ENCODE measurements at regions not wholly inside any gene's neighbourhood (a gene's known extent, or its start where the extent isn't known, plus 50 kb on each side); places are given as distances from the start of the nearest gene placed in this dataset.

DNA sequence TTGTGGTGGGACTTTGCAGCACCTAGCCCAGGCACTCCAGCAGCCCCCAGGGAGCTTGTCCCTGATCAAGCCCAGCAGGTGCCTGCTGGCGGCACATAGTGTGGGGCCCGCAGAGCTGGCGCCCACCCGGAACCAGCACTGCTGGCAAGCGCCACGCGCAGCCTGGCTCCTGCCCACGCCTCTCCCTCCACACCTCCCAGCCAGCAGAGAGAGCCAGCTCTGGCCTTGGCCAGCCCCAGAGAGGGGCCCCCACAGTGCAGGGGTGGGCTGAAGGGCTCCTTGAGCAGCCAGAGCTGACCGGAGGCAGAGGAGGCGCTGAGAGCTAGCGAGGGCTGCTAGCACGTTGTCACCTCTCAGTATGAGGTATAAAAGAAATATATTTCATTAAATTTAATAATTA lies 716.5 kb upstream of the MAP3K7 start:
- DNase-seq, result no peak

DNA sequence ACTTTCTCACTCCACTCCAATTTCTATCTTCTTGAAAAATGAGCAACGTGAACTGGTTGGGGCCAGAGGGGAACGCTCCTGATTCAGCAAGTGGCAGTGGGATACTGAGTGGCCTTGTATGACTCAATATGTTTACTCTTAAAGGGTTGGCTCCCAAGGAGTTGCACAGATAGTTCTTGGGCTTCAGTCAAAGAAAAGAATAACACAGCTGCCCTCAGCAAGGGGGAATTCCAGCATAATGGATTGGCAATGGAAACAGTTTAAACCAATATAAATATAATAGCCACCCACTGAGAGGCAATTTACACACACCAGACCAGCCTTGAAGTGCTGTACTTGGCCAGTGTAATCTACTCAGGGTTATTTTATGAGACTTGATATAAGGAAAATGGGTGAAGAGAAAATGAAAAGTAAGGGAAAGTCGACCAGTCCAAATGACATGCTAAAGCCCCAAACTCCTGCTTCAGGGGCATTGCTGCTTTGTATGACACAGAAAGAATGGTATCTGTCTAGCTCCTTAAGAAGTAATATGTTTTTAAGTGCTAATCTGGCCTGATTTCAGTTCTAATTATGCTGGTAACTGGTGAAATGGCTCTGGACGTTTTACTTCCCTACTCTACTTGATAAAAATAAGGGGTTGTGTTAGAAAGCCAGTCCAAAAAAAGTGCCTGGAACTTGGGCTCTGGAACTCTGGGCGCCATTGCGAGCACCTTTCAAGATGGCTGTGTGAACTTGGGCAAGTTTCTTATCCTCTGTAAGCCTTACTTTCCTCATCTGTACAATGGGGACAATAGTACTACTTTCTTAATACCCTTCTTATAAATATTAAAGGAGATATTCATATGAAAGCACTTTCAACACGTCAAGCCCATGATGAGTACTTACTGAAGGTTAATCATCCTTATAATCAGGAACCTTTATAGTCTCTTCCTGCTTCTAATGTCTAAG lies 712.9 kb upstream of the MAP3K7 start:
- no peak for DNase-seq

DNA sequence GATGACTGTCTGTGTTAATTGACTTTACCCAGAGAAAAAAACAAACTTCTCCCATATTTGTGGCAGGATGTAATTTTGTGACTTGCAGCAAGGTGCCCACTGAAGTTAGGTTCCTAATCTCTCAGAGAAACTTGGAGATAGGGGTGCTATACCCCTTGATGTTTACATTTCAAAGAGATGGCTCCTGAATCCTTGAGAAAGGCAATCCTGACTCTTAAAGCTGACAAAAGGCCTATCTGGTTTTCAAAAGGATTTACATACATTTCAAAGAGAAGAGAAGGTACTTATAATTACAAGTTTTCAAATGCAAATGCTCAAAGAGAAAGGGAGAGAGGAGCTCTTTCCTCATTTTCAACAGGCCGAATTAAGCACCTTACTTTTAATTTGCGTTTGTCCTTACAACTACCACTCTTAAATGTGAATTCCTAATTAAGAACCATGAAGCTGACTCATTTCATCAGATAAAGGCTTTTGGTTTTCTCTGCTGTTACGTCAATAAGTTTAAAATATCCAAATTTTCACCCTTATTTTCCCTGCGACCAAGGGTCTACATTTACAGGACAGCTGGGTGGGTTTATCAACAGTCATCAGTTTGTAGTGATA lies 711.8 kb upstream of the MAP3K7 start:
- no peak for DNase-seq

- DNase-seq, result no peak
Observed at GRCh38 chr6:91293395-91293794, 706.5 kb upstream of the MAP3K7 start.

DNA sequence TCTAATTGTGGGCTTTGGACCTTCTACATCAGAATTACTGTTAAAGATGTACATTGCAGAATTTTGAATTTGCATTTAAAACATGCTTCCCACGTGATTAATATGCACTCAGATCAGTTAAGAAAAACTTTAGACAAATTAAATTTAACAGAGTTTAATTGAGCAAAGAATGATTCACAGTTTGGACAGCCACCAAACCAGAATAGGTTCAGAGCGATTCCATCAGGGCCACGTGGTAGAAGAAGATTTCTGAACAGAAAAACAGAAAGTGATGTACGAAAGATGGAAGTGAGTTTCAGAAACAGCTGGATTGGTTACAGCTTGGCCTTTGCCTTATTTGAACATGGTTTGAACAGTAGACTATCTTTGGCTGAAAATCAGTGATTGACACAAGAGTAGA lies 704.2 kb upstream of the MAP3K7 start:
- no peak for DNase-seq

DNA sequence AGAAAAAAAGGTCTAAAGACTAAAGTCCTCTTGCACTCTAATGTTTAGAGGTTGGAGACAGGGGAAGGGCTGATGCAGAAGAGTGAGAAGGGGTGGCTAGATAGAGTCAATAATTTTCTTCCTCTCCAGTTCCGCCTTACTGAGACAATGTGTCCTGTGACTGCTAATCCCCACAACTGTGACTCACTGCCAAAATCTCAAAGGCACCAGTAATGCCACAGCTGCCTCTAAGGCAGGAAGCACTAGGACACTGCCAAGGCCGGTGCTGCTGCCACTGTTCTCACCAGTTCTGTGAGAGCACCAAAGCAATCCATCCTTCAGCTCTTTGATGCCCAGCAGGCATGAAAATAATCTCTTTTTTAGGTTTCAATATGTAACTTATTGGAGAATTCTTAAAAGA lies 701.9 kb upstream of the MAP3K7 start:
- DNase-seq, result peak in 2 of 3 donors; percentile 13 to 18

- no peak for DNase-seq
Observed at GRCh38 chr6:91281901-91282300, 695.0 kb upstream of the MAP3K7 start.

DNA sequence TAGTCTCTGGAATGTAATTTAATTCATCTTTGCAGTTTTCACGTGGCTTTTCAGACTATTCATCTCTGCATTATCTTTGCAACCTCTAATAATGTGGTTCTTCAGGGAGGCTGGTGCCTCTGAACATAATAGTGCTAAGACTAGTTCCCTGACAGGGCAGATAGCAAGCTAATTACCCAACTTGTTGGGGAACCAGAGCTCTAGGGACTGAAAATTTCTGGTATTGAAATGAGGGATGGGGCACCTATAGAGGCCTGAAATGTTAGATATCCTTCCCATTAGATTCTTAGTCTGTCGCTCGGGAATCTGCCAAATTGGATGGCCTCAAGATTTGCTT lies 693.6 kb upstream of the MAP3K7 start:
- DNase-seq, result no peak

DNA sequence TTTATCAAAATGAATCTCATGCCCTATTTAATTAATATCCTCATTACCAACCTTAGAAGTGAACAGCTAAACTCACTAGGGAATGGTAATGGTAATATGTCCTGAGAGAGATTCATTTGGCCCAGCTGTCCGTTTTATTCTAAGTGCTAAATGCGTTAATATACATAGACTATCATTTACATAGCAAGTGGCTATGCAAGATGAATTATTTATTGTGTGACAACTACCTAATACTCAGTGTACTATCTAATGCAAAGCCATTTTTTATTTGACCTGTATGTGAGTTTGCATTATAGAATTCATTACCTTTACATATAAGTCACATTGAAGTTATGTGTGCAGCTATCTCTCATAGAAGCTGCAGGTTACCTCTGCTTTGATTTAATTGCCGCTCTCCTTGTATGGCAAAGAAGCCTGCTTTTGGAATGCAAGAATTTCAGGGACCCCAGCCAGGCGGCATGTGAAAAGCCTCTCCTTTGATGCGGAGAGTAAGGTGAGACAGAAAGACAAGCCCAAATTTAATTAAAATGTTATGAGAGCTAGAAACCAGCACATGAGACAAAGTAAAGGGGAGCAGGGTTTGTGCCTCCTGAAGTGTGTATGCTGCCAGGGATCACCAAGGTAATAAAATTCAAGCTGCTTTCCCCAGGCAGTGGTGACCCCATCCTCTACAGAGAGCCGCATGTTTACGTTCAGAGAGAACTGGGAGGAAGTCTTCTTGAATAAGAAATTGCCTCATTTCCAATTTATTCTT lies 693.0 kb upstream of the MAP3K7 start:
- no peak for DNase-seq

GRCh38 chr6:91278416-91278815 lies 691.5 kb upstream of the MAP3K7 start:
- DNase-seq, result no peak

- no peak for DNase-seq
Observed at GRCh38 chr6:91276315-91276714, 689.4 kb upstream of the MAP3K7 start.

GRCh38 chr6:91273729-91274128 lies 686.9 kb upstream of the MAP3K7 start:
- DNase-seq, result peak in 1 of 3 donors; percentile 32

GRCh38 chr6:91271807-91272206 lies 684.9 kb upstream of the MAP3K7 start:
- no peak for DNase-seq

DNA sequence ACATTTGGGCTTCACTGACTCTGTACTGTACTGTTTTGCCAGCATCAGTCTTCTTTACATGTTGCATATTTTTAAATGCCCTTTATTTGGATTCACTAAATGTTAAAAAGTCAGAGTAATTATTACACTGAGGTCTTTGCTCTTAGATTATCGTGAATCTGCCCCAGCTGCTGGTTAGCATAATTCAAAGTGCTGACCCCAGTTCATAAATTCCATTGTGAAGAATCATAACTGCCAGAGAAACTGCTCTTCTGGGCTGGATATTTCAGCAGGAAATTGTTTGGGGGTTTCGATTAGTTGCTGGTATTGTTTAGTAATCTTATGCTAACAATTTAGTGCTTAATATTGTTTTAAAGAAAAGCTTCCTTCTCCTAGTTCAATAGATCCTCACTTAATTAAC lies 682.1 kb upstream of the MAP3K7 start:
- DNase-seq, result no peak

GRCh38 chr6:91267246-91267645 lies 680.4 kb upstream of the MAP3K7 start:
- no peak for DNase-seq

GRCh38 chr6:91266156-91266555 lies 679.3 kb upstream of the MAP3K7 start:
- DNase-seq, result no peak

- DNase-seq, result no peak
Observed at GRCh38 chr6:91243436-91243835, 656.6 kb upstream of the MAP3K7 start.

GRCh38 chr6:91242614-91242949 lies 655.7 kb upstream of the MAP3K7 start:
- DNase-seq, result no peak

DNA sequence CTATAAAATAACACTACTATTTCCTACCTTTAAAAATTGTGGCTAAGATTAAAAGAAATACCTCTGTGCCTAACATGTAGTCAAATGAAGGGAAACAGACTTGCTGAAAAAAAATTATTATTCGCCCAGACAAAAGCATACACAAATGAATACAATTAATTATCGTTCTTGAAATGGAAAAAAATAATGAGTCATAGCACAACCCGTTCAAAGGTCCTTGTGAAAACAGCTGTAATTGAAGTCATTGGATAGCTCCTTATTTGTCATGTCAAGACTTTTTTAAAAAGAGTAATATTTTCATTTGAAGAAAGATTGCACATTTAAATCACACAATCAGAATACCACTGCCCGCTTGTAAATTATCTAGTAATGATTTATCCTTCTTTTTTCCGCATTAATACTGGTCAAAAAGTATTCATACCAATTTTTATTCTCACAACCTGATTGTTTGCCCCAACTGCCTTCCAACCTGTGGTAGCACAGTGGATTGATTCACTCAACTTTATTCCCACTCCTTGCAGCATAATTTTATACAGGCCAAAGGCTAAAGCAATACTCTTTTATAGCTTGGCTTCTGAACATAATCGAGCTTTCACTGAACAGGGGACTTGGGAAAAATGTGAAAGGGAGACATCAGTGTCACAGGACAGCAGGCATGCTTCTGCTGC lies 655.2 kb upstream of the MAP3K7 start:
- DNase-seq, result no peak

GRCh38 chr6:91240878-91241603 lies 654.2 kb upstream of the MAP3K7 start:
- DNase-seq, result no peak

DNA sequence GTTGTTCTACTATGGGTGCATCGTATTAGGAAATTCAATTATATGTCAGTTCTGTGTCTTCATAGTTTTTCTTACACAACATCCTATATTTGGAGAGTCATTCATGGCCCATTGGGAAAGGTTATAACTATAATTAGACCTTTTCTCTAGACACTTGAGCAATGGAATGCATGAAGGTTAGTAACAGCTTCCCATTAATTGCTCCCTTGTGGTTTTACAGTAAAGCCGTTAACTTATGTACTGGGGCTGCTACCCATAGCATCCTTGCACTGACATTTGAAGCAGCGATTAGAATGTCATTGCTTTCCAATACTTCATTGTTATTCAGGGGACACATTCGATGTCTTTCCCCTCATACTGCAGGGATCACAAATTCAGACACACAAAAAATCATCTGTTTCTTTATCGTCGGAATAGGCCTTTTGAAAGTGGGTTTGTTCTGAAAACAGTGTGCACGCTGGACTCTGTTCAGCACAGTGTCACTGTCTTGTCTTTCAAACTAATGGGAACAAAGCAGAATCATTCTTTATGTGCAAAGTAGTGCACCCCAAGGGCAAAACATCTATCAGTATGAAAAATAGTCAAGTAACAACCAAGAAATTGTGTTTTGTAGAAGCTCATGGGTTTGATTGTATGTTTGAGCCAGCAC lies 634.3 kb upstream of the MAP3K7 start:
- no peak for DNase-seq
